CD4-positive, alpha-beta memory T cell (primary cell): ENCODE measurements at regions not wholly inside any gene's neighbourhood (a gene's known extent, or its start where the extent isn't known, plus 50 kb on each side); places are given as distances from the start of the nearest gene placed in this dataset.

Source experiments
- CTCF ChIA-PET: fragments of 350-600 bp; sonication (Branson Sonifier 250); formaldehyde crosslinking; loops from one replicate; lab custom pipeline; 2021; ENCODE audit warnings: inconsistent platforms; ENCODE audit not compliant: partially characterized antibody; lab: Charles Lee
- POLR2A ChIA-PET: fragments of 350-600 bp; sonication (Branson Sonifier 250); formaldehyde crosslinking; loops from one replicate; lab custom pipeline; 2021; ENCODE audit not compliant: partially characterized antibody; lab: Charles Lee
- DNase-seq, 5 donors: peaks; one replicate each; pipeline versions ENCODE4 v3.0.0 to v3.0.0-alpha.2; 2020 to 2022; ENCODE audit warnings: mixed read lengths in 1 of 5
- H3K27ac ChIP-seq: one replicate; pipeline ENCODE4 v1.7.0; 2013; ENCODE audit warnings: low read depth, low read length
- H3K27me3 ChIP-seq: 2 replicates; pipeline ENCODE4 v1.7.0; 2013; ENCODE audit warnings: mild to moderate bottlenecking, low read length, moderate library complexity; ENCODE audit not compliant: insufficient read depth
- H3K36me3 ChIP-seq: 2 replicates; pipeline ENCODE4 v1.7.0; 2013; ENCODE audit warnings: mild to moderate bottlenecking, low read length, moderate library complexity; ENCODE audit not compliant: insufficient read depth
- H3K4me1 ChIP-seq: 2 replicates; pipeline ENCODE4 v1.7.0; 2013; ENCODE audit warnings: mild to moderate bottlenecking, low read length, moderate library complexity; ENCODE audit not compliant: insufficient read depth
- H3K4me3 ChIP-seq, 2 donors: one replicate each; pipeline ENCODE4 v1.7.0; 2013; ENCODE audit warnings: low read length in 2 of 2, mild to moderate bottlenecking in 1 of 2
- H3K9me3 ChIP-seq, 2 donors: one replicate each; pipeline ENCODE4 v1.7.0; 2013; ENCODE audit warnings: low read length in 2 of 2, control low read depth in 1 of 2; ENCODE audit not compliant: control insufficient read depth in 1 of 2
- H3K27ac Mint-ChIP-seq, 7 donors: one replicate each; pipeline ENCODE4 v1.8.0; 2020 to 2021; ENCODE audit warnings: mixed read lengths in 7 of 7, mild to moderate bottlenecking in 6 of 7, inconsistent platforms in 3 of 7, moderate library complexity in 3 of 7
- H3K27me3 Mint-ChIP-seq, 2 donors: one replicate each; pipeline ENCODE4 v1.8.0; 2020 to 2021; ENCODE audit warnings: mixed read lengths in 2 of 2
- H3K36me3 Mint-ChIP-seq, 2 donors: one replicate each; pipeline ENCODE4 v1.8.0; 2020 to 2021; ENCODE audit warnings: mixed read lengths in 2 of 2, inconsistent platforms in 1 of 2, mild to moderate bottlenecking in 1 of 2
- H3K4me1 Mint-ChIP-seq, 4 donors: one replicate each; pipeline ENCODE4 v1.8.0; 2020 to 2021; ENCODE audit warnings: mixed read lengths in 4 of 4, mild to moderate bottlenecking in 1 of 4
- H3K4me3 Mint-ChIP-seq, 8 donors: one replicate each; pipeline ENCODE4 v1.8.0; 2020 to 2021; ENCODE audit warnings: mixed read lengths in 8 of 8, mild to moderate bottlenecking in 7 of 8, moderate library complexity in 6 of 8, inconsistent platforms in 3 of 8
- H3K9me3 Mint-ChIP-seq, 8 donors: one replicate each; pipeline ENCODE4 v1.8.0; 2020 to 2021; ENCODE audit warnings: mixed read lengths in 8 of 8, mild to moderate bottlenecking in 5 of 8, inconsistent platforms in 3 of 8, moderate library complexity in 1 of 8
- intact Hi-C: fragments of 100-400 bp; cut with micrococcal nuclease; formaldehyde crosslinking; loops from one replicate; pipeline ENCODE4 v1.15.1; 2023

GRCh38 chr9:26262421-26263107, 584.3 kb upstream of the TUSC1 start:
- Mint-ChIP-seq H3K36me3 (no peaks in the 10 kb centered on the region), H3K9me3 (peaks cover 0 to 8% (median 4%) of the 10 kb centered on the region in 8 donors), H3K4me1 (no peaks in the 10 kb centered on the region), H3K27me3 (no peaks in the 10 kb centered on the region), H3K27ac (no peak overlapping the region), H3K4me3 (no peak overlapping the region)
- no peaks in the 10 kb centered on the region for H3K36me3 ChIP-seq
- ChIA-PET CTCF (no interaction called here), POLR2A (no interaction called here)
- H3K27ac ChIP-seq: no peak overlapping the region
- H3K4me1 ChIP-seq: no peaks in the 10 kb centered on the region
- DNase-seq: no peak
- H3K4me3 ChIP-seq: no peak overlapping the region
- H3K27me3 ChIP-seq: no peaks in the 10 kb centered on the region
- no peaks in the 10 kb centered on the region for H3K9me3 ChIP-seq
- intact Hi-C loops: no loop called here

- Mint-ChIP-seq H3K4me3 (no peak overlapping the region), H3K4me1 (no peaks in the 10 kb centered on the region), H3K27me3 (no peaks in the 10 kb centered on the region), H3K36me3 (no peaks in the 10 kb centered on the region), H3K27ac (no peak overlapping the region), H3K9me3 (peaks cover 0 to 11% (median 4%) of the 10 kb centered on the region in 8 donors)
- ChIA-PET CTCF (no interaction called here), POLR2A (no interaction called here)
- Histone ChIP-seq H3K27me3 (no peaks in the 10 kb centered on the region), H3K4me1 (no peaks in the 10 kb centered on the region), H3K36me3 (no peaks in the 10 kb centered on the region), H3K4me3 (no peak overlapping the region), H3K9me3 (no peaks in the 10 kb centered on the region), H3K27ac (no peak overlapping the region)
- intact Hi-C loops: no loop called here
- DNase-seq: no peak
These were observed 583.5 kb upstream of the TUSC1 start for GRCh38 chr9:26261503-26262330.

GRCh38 chr9:26260238-26260637, 582.0 kb upstream of the TUSC1 start:
- intact Hi-C loops: no loop called here

GRCh38 chr9:26247861-26248260, 569.6 kb upstream of the TUSC1 start:
- H3K9me3 ChIP-seq: no peaks in the 10 kb centered on the region
- H3K36me3 Mint-ChIP-seq: no peaks in the 10 kb centered on the region
- no peaks in the 10 kb centered on the region for H3K4me1 Mint-ChIP-seq
- ChIA-PET POLR2A (no interaction called here), CTCF (no interaction called here)
- H3K27ac ChIP-seq: no peak overlapping the region
- H3K4me3 ChIP-seq: no peak overlapping the region
- H3K27me3 Mint-ChIP-seq: no peaks in the 10 kb centered on the region
- no peaks in the 10 kb centered on the region for H3K36me3 ChIP-seq
- no peak overlapping the region for H3K4me3 Mint-ChIP-seq
- DNase-seq: no peak
- H3K4me1 ChIP-seq: no peaks in the 10 kb centered on the region
- H3K9me3 Mint-ChIP-seq: peaks cover 4 to 24% (median 16%) of the 10 kb centered on the region in 8 donors
- intact Hi-C loops: no loop called here
- no peaks in the 10 kb centered on the region for H3K27me3 ChIP-seq
- no peak overlapping the region for H3K27ac Mint-ChIP-seq

More at GRCh38 chr9:26260238-26260637, 582.0 kb upstream of the TUSC1 start:
- Mint-ChIP-seq H3K27me3 (no peaks in the 10 kb centered on the region), H3K4me3 (no peak overlapping the region), H3K36me3 (no peaks in the 10 kb centered on the region), H3K4me1 (no peaks in the 10 kb centered on the region), H3K9me3 (peaks cover 0 to 9% (median 4%) of the 10 kb centered on the region in 8 donors), H3K27ac (no peak overlapping the region)
- Histone ChIP-seq H3K27ac (no peak overlapping the region), H3K27me3 (no peaks in the 10 kb centered on the region), H3K36me3 (no peaks in the 10 kb centered on the region), H3K4me3 (no peak overlapping the region), H3K4me1 (no peaks in the 10 kb centered on the region), H3K9me3 (no peaks in the 10 kb centered on the region)
- CTCF ChIA-PET: no interaction called here
- no peak for DNase-seq
- POLR2A ChIA-PET: no interaction called here

GRCh38 chr9:26244661-26245451, 566.6 kb upstream of the TUSC1 start:
- CTCF ChIA-PET: no interaction called here
- H3K9me3 ChIP-seq: no peaks in the 10 kb centered on the region
- Mint-ChIP-seq H3K27me3 (no peaks in the 10 kb centered on the region), H3K4me3 (no peak overlapping the region), H3K27ac (peak overlapping the region in 1 of 7 donors; percentile 6), H3K9me3 (peaks cover 4 to 22% (median 15%) of the 10 kb centered on the region in 8 donors), H3K36me3 (no peaks in the 10 kb centered on the region), H3K4me1 (no peaks in the 10 kb centered on the region)
- H3K4me1 ChIP-seq: no peaks in the 10 kb centered on the region
- H3K27ac ChIP-seq: no peak overlapping the region
- no peaks in the 10 kb centered on the region for H3K36me3 ChIP-seq
- H3K4me3 ChIP-seq: no peak overlapping the region
- no peak for DNase-seq
- H3K27me3 ChIP-seq: no peaks in the 10 kb centered on the region
- POLR2A ChIA-PET: no interaction called here
- intact Hi-C loops: no loop called here

- no peaks in the 10 kb centered on the region for H3K27me3 Mint-ChIP-seq
- no peak for DNase-seq
- no peak overlapping the region for H3K27ac Mint-ChIP-seq
- H3K27ac ChIP-seq: no peak overlapping the region
- H3K36me3 Mint-ChIP-seq: no peaks in the 10 kb centered on the region
- H3K36me3 ChIP-seq: no peaks in the 10 kb centered on the region
- ChIA-PET CTCF (no interaction called here), POLR2A (no interaction called here)
- H3K9me3 Mint-ChIP-seq: peaks cover 2 to 18% (median 10%) of the 10 kb centered on the region in 8 donors
- intact Hi-C loops: no loop called here
- no peak overlapping the region for H3K4me3 ChIP-seq
- no peaks in the 10 kb centered on the region for H3K4me1 Mint-ChIP-seq
- no peaks in the 10 kb centered on the region for H3K4me1 ChIP-seq
- no peaks in the 10 kb centered on the region for H3K27me3 ChIP-seq
- H3K9me3 ChIP-seq: no peaks in the 10 kb centered on the region
- no peak overlapping the region for H3K4me3 Mint-ChIP-seq
These were observed 565.5 kb upstream of the TUSC1 start for GRCh38 chr9:26243726-26244125.

GRCh38 chr9:26243029-26243697, 564.9 kb upstream of the TUSC1 start:
- H3K27ac Mint-ChIP-seq: no peak overlapping the region
- ChIA-PET CTCF (no interaction called here), POLR2A (no interaction called here)
- H3K36me3 Mint-ChIP-seq: no peaks in the 10 kb centered on the region
- no peaks in the 10 kb centered on the region for H3K36me3 ChIP-seq
- H3K27me3 ChIP-seq: no peaks in the 10 kb centered on the region
- no peaks in the 10 kb centered on the region for H3K27me3 Mint-ChIP-seq
- no peak overlapping the region for H3K27ac ChIP-seq
- H3K4me1 ChIP-seq: no peaks in the 10 kb centered on the region
- no peak for DNase-seq
- peaks cover 0 to 16% (median 9%) of the 10 kb centered on the region in 8 donors for H3K9me3 Mint-ChIP-seq
- no peak overlapping the region for H3K4me3 ChIP-seq
- H3K4me1 Mint-ChIP-seq: no peaks in the 10 kb centered on the region
- intact Hi-C loops: no loop called here
- no peak overlapping the region for H3K4me3 Mint-ChIP-seq
- no peaks in the 10 kb centered on the region for H3K9me3 ChIP-seq
